ENCODE measurements at regions not wholly inside any gene's neighbourhood (a gene's known extent, or its start where the extent isn't known, plus 50 kb on each side); places are given as distances from the start of the nearest gene placed in this dataset.

DNA sequence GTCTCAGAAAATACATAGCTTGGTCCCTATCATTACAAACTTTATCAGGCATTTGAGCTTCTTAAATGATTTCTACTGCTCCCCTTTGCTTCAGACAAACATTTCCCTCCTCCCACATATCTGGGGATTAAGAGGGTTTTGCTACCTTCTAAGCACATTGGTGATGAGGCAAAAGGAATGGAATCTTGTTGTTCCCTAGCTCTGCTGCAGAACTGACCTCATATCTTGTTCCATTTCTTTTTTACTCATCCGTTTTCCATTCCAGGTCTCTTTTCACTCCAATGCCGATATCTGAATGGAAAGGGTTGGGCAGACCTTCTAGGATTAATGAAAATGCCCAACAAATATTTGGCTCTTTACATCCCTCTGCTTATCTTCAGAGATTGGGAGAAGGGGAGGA, 444.6 kb downstream of the ZNF608 start:
- Histone ChIP-seq H3K27ac (no peak overlapping the region), H3K36me3 (no peaks in the 10 kb centered on the region), H3K4me1 (no peaks in the 10 kb centered on the region), H3K4me3 (no peak overlapping the region), H3K27me3 (no peaks in the 10 kb centered on the region), H3K9me3 (no peaks in the 10 kb centered on the region)
- ATAC-seq (ENCODE audit: low FRiP score in 2 of 2) (peak in 1 of 2 donors; percentile 83), DNase-seq (no peak)
- 84 to 92% methylated on average over 2 of the region's 2 CpGs for WGBS, 2 donors
- TF ChIP-seq POLR2A (IDR thresholded peaks at IDR 0.05) = no peak

DNA sequence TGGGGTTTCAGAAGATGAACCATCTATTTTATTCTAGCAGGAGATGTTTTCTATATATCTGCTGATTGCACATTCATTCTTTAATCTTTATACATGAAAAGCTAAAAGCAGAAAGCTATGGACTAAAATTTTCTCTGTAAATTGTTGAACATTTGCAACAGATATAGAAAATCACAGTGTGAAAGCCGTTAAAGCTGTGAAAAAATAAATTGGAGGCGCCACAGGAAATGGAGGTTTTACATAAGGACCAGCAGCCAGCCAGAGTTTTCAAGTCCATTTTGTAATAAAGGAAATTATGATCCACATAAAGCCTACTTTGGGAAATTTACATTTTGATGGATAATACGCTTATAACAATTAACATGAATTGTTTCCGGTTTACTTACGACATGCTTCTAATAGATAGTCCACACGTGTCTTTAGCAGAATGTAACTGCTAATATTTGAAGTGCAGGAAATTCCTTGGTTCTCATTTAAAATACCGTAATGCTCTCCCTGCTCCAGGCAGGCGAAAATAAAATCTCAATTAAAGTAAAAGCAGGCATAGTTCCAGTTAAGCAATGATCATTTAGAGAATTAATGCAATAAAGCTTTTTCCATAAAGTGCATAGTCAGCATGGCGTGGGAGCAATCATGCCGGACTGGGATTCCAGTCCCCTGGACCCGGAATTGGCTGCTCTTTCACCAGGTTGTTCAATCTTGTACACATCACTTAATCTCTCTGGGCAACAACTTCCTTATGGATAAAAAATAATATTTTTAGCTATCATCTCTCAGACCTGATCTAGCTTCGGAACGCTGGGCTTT, 445.4 kb downstream of the ZNF608 start:
- H3K27me3 ChIP-seq = no peaks in the 10 kb centered on the region
- DNase-seq = no peak

DNA sequence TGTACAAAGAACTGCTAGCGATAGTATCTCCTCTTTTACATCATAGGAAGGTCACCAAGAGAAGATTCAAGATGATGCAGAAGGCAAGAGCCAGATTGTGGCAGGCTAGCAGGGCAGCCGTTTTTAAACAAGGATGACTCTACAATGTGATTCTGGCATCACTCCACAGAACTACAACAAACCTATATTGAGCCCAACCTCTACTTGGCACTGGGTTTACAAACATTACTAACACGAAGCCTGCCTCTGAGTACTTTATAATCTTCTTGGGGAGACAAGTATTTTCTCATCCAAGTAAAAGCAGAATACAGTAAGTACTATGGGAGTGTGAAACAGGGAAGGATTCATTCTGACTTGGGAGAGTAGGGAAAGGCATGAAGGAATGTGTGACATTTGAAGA, 448.6 kb downstream of the ZNF608 start:
- no peak overlapping the region for H3K27ac ChIP-seq
- H3K4me1 ChIP-seq = no peaks in the 10 kb centered on the region
- no peak for TF ChIP-seq POLR2A (IDR thresholded peaks at IDR 0.05)
- TF ChIP-seq EP300 (IDR thresholded peaks at IDR 0.05) = no peak
- TF ChIP-seq, protein P1, sequence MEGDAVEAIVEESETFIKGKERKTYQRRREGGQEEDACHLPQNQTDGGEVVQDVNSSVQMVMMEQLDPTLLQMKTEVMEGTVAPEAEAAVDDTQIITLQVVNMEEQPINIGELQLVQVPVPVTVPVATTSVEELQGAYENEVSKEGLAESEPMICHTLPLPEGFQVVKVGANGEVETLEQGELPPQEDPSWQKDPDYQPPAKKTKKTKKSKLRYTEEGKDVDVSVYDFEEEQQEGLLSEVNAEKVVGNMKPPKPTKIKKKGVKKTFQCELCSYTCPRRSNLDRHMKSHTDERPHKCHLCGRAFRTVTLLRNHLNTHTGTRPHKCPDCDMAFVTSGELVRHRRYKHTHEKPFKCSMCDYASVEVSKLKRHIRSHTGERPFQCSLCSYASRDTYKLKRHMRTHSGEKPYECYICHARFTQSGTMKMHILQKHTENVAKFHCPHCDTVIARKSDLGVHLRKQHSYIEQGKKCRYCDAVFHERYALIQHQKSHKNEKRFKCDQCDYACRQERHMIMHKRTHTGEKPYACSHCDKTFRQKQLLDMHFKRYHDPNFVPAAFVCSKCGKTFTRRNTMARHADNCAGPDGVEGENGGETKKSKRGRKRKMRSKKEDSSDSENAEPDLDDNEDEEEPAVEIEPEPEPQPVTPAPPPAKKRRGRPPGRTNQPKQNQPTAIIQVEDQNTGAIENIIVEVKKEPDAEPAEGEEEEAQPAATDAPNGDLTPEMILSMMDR (IDR thresholded peaks at IDR 0.05) = no peak
- no peak for TF ChIP-seq POLR2AphosphoS5 (IDR thresholded peaks at IDR 0.05)
- no peaks in the 10 kb centered on the region for H3K27me3 ChIP-seq
- no peak overlapping the region for H3K4me3 ChIP-seq
- H3K9me3 ChIP-seq = no peaks in the 10 kb centered on the region
- DNase-seq (no peak), ATAC-seq (ENCODE audit: low FRiP score in 2 of 2) (no peak)
- 45 to 50% methylated on average over 3 of the region's 3 CpGs for WGBS, 2 donors
- H3K36me3 ChIP-seq = no peaks in the 10 kb centered on the region

More for the DNA sequence above, 445.4 kb downstream of the ZNF608 start:
- WGBS, 2 donors = 85 to 90% methylated on average over 13 of the region's 13 CpGs
- no peak for TF ChIP-seq EP300 (IDR thresholded peaks at IDR 0.05)
- no peak for TF ChIP-seq POLR2A (IDR thresholded peaks at IDR 0.05)
- no peak for ATAC-seq (ENCODE audit: low FRiP score in 2 of 2)
- H3K27ac ChIP-seq = no peak overlapping the region
- H3K4me3 ChIP-seq = no peak overlapping the region
- no peaks in the 10 kb centered on the region for H3K4me1 ChIP-seq
- no peaks in the 10 kb centered on the region for H3K36me3 ChIP-seq
- H3K9me3 ChIP-seq = no peaks in the 10 kb centered on the region

DNA sequence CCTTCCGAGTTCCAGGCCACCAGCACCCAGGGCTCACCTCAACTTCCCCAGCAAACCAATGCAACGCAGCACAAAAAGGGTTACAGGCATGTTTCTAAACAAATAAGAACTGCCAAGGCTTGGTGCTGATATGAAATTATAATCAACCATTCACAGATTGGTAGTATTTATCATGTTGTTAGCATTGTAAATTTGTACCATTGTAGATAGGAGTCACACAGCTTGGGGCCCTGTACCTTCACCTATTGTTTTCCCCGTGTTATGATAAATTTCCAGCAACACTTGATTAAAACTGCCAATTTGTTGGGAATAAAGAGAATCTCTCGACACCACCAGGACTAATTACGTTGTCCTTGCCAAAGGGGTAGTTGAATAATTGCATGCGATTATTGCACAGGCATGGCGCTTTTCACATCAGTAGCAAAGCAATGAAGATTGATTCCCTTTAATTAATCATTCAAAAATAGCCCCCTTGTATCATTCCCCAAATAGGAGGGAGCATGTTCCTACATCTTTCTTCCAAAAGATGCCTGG, 454.1 kb downstream of the ZNF608 start:
- H3K27ac ChIP-seq = no peak overlapping the region
- ATAC-seq (ENCODE audit: low FRiP score in 2 of 2) (no peak), DNase-seq (no peak)
- no peaks in the 10 kb centered on the region for H3K9me3 ChIP-seq
- 94 to 95% methylated on average over 7 of the region's 7 CpGs for WGBS, 2 donors
- no peak overlapping the region for H3K4me3 ChIP-seq
- H3K4me1 ChIP-seq = peaks cover 9 to 19% (median 15%) of the 10 kb centered on the region in 4 donors
- TF ChIP-seq, protein P1 (IDR thresholded peaks at IDR 0.05) = no peak
- no peak for TF ChIP-seq POLR2A (IDR thresholded peaks at IDR 0.05)
- no peak for TF ChIP-seq EP300 (IDR thresholded peaks at IDR 0.05)
- TF ChIP-seq POLR2AphosphoS5 (IDR thresholded peaks at IDR 0.05) = no peak
- H3K27me3 ChIP-seq = no peaks in the 10 kb centered on the region
- no peaks in the 10 kb centered on the region for H3K36me3 ChIP-seq

DNA sequence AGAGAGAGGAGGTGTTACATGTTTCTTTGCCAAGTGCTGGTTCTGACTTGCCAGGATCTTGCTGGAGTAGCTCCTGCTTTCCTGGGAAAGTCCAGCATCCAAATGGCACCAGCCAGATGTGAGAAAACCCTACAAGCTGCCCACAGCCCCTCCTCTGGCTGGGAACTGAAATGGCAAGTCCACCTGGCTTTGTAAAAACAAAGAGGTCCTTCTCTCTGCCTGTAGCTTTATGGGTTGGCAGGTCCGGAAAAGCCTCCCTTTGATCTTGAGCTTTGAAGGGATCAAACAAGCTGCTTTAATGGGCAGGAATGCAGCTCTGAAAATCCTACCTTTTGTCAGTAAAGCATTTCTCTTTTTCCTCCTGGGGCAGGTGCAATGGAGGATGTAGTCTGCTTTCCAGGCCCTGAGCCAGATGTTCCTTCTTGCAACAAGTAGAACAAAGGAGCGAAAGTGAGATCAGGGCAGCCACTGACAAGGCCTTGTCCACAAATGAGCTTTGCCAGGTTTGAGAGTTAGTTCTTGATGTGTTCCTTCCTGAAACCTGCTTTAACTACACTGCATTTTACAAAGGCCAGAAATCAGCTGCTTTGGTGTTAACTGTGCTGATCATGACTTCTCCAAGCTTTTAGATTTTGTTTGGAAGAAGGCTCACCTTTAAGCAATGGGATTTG, 456.7 kb downstream of the ZNF608 start:
- DNase-seq (peak in 1 of 2 donors; percentile 22), ATAC-seq (ENCODE audit: low FRiP score in 2 of 2) (peak in 1 of 2 donors; percentile 35)
- TF ChIP-seq EP300 (IDR thresholded peaks at IDR 0.05) (no peak), POLR2A (IDR thresholded peaks at IDR 0.05) (no peak), POLR2AphosphoS5 (IDR thresholded peaks at IDR 0.05) (no peak)
- TF ChIP-seq, protein P1 (IDR thresholded peaks at IDR 0.05) = no peak
- no peaks in the 10 kb centered on the region for H3K36me3 ChIP-seq
- H3K4me1 ChIP-seq = peaks cover 9 to 26% (median 15%) of the 10 kb centered on the region in 4 donors
- H3K27ac ChIP-seq = peak overlapping the region in 2 of 4 donors; percentile 27 to 36
- WGBS, 2 donors = 50 to 73% methylated on average over 2 of the region's 2 CpGs
- no peaks in the 10 kb centered on the region for H3K27me3 ChIP-seq
- no peak overlapping the region for H3K4me3 ChIP-seq
- no peaks in the 10 kb centered on the region for H3K9me3 ChIP-seq
